Transverse colon (tissue), 3 donors: ENCODE measurements at regions not wholly inside any gene's neighbourhood (a gene's known extent, or its start where the extent isn't known, plus 50 kb on each side); places are given as distances from the start of the nearest gene placed in this dataset.

Source experiments
- CTCF ChIP-seq, 5 experiments: fragments of 200-600 bp in 3 of 5; fragments of 450-650 bp in 2 of 5; sonication (generic) in 3 of 5; IDR thresholded peaks; 1 replicate in 2 of 5; 2 replicates in 3 of 5; pipeline ENCODE4 v1.5.1; 2016 to 2017; ENCODE audit warnings: antibody characterized with exemption in 5 of 5, inconsistent platforms in 3 of 5, mild to moderate bottlenecking in 2 of 5, moderate library complexity in 1 of 5
- EP300 ChIP-seq: sonication (generic); formaldehyde crosslinking; IDR thresholded peaks from one replicate; pipeline ENCODE4 v1.6.1; 2017; ENCODE audit warnings: antibody characterized with exemption, low read depth

- TF ChIP-seq CTCF (IDR thresholded peaks at IDR 0.05) (no peak), EP300 (no peak)
These were observed 52.0 kb upstream of the SNCAIP start for GRCh38 chr5:122259995-122260394.
